ENCODE measurements at regions not wholly inside any gene's neighbourhood (a gene's known extent, or its start where the extent isn't known, plus 50 kb on each side); places are given as distances from the start of the nearest gene placed in this dataset.
"Not testable (repeated sequence)": the region's sequence is repeated elsewhere in the genome, so short reads cannot be mapped to it uniquely, and the experiment has no call there.

DNA sequence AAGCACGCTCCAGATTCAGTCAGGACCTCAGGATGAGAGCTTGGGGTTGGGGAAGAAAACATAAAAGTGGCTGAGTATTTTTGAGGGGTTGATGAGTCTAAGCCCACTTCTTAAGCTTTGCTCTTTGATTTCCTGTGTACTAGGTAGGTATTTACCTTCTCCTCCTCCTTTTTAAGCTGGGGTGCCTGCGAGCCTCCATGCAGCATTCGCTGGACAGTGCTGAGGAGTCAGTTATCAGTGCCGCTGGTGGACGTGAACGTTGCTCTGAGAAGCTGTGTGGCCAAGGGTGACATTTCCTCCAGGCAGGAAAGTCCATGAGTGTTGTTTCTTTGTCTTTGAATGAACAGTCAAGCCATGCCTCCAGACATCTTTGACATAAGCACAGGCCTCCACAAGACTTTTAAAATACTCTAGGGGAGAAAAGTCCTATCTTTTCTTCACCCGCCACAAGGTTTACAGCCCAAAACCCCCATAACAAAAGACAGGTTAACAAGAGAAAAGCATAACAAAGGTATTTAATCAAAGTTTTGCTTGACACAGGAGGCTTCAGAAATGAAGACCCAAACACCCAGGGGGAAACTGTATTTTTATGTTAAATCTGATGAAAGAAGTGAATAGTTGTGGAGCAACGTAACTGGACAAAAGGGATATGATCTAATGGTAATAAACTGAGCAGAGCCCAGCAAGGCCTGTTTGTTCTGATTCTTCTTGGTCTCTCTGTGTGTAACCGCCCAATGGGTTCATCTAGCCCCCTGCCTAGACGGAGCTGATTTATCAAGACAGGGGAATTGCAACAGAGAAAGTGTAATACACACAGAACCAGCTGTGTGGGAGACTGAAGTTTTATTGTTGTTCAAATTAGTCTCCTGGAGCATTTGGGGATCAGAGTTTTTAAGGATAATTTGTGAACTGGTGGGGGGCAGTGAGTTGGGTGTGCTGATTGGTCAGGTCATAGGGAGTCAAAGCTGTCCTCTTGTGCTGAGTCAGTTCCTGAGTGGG, 217.9 kb downstream of the SPATA31A1 start:
- not testable (repeated sequence) for H3K4me1 Mint-ChIP-seq; H3K9me3 Mint-ChIP-seq; DNase-seq (ENCODE audit: low spot score in 2 of 2); H3K36me3 Mint-ChIP-seq (ENCODE audit: insufficient read depth); ATAC-seq (replicated peaks; ENCODE audit: extremely low read depth, poor library complexity, severe bottlenecking); H3K27me3 Mint-ChIP-seq; H3K27ac Mint-ChIP-seq (ENCODE audit: low read depth); H3K4me3 Mint-ChIP-seq

GRCh38 chr9:39579000-39579399, 223.5 kb downstream of the SPATA31A1 start:
- H3K27ac Mint-ChIP-seq (ENCODE audit: low read depth); DNase-seq (ENCODE audit: low spot score in 2 of 2); H3K27me3 Mint-ChIP-seq; H3K36me3 Mint-ChIP-seq (ENCODE audit: insufficient read depth); H3K4me3 Mint-ChIP-seq; H3K9me3 Mint-ChIP-seq; H3K4me1 Mint-ChIP-seq; ATAC-seq (replicated peaks; ENCODE audit: extremely low read depth, poor library complexity, severe bottlenecking): not testable (repeated sequence)

DNA sequence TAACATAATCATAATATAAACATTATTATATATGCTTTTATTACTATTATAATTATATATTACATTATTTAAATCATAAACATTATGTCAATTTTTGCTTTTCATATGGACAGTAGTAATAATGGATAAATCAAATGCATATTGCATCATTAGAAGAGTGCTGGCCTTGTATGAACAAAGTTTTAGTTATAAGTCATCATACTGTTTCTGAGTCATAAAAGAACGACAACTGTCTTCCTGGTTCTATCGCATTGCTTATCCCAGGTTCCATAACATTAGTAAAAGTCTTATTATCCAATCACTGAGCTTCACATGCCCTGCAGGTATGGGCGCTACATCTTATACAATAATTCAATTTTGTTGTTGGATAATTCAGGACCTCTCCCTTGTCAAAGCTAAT, 225.8 kb downstream of the SPATA31A1 start:
- not testable (repeated sequence) for H3K4me1 Mint-ChIP-seq; H3K36me3 Mint-ChIP-seq (ENCODE audit: insufficient read depth)

DNA sequence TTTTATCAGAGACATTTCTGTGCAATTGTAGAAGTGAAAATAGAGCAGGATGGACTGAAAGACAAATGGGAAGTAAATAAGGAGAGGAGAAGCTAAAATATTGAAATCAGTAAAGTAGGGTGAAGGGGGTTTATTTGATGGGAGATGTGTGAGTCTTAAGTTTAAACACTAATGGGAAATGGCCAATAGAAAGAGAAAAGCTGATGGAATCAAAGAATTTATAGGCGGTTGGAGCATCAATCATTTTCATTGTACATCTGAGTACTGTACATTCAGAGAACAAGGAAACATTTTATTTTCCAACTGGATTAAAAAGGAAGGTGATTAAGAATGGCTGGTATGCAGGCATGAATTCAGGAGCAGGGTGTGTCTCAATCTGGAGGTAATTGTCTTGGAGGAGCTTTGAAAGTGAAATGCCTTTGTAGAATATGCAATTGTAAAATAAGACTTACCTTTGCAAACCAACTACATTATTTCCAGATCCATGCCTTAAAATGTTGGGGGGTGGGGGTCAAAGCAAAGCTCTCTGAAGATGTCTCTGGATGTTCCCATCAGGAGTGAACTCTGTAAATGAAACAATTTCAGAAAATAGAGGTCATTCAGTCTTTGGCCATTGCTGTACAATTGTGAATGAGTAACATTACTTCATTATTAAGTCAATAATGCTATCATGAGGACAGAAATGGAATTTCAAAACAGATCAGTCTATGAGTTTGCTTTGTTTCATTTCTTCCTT, 227.4 kb downstream of the SPATA31A1 start:
- ATAC-seq (replicated peaks; ENCODE audit: extremely low read depth, poor library complexity, severe bottlenecking); H3K9me3 Mint-ChIP-seq; H3K4me3 Mint-ChIP-seq; H3K4me1 Mint-ChIP-seq; H3K27me3 Mint-ChIP-seq; H3K27ac Mint-ChIP-seq (ENCODE audit: low read depth); DNase-seq (ENCODE audit: low spot score in 2 of 2); H3K36me3 Mint-ChIP-seq (ENCODE audit: insufficient read depth): not testable (repeated sequence)

More for the DNA sequence above, 225.8 kb downstream of the SPATA31A1 start:
- not testable (repeated sequence) for DNase-seq (ENCODE audit: low spot score in 2 of 2); H3K9me3 Mint-ChIP-seq; H3K4me3 Mint-ChIP-seq; H3K27ac Mint-ChIP-seq (ENCODE audit: low read depth); H3K27me3 Mint-ChIP-seq; ATAC-seq (replicated peaks; ENCODE audit: extremely low read depth, poor library complexity, severe bottlenecking)

DNA sequence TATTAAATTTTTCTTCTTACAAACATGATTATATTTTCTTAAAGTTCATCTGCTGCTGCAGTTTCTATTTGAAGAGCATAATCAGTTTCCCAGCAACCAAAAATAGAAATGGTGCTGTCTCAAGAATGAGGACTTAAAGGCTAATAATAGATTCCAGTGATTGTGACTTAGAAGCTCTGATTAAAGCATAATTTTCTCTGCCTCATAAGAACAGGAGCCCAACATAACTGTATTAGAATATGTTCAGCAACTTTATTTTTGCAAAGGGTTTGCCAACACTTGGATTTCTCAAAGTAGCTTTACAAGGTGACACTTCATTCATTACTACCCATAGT, 227.9 kb downstream of the SPATA31A1 start:
- H3K4me3 Mint-ChIP-seq; H3K27me3 Mint-ChIP-seq; ATAC-seq (replicated peaks; ENCODE audit: extremely low read depth, poor library complexity, severe bottlenecking); H3K4me1 Mint-ChIP-seq; DNase-seq (ENCODE audit: low spot score in 2 of 2); H3K36me3 Mint-ChIP-seq (ENCODE audit: insufficient read depth); H3K27ac Mint-ChIP-seq (ENCODE audit: low read depth); H3K9me3 Mint-ChIP-seq: not testable (repeated sequence)

DNA sequence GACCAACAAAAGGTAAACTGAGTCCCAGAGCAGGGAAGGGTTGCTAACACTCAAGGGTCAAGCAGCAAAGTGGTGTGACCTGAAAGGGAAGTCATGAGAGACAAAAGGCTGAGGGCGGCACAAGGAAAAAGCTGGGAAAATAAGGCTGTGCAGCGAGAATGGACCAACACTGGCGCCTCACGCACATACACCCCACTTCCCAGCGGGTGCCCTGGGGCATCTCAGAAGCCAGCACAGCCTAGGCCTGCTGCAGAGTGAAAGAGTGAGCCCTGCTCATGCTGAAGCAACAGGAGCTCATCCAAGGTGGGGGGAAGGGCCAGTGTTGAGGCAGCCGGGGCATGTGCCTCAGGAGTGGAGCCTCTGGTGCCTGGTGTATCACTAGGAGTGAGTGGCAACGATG, 229.8 kb downstream of the SPATA31A1 start:
- H3K27ac Mint-ChIP-seq (ENCODE audit: low read depth); H3K4me1 Mint-ChIP-seq; H3K4me3 Mint-ChIP-seq; DNase-seq (ENCODE audit: low spot score in 2 of 2); H3K36me3 Mint-ChIP-seq (ENCODE audit: insufficient read depth); ATAC-seq (replicated peaks; ENCODE audit: extremely low read depth, poor library complexity, severe bottlenecking); H3K27me3 Mint-ChIP-seq; H3K9me3 Mint-ChIP-seq: not testable (repeated sequence)

- Mint-ChIP-seq H3K4me1 (no peaks in the 10 kb centered on the region), H3K9me3 (no peaks in the 10 kb centered on the region), H3K4me3 (no peak overlapping the region), H3K36me3 (ENCODE audit: insufficient read depth) (no peaks in the 10 kb centered on the region), H3K27me3 (no peaks in the 10 kb centered on the region), H3K27ac (ENCODE audit: low read depth) (no peak overlapping the region)
- DNase-seq (ENCODE audit: low spot score in 2 of 2): no peak
- ATAC-seq (replicated peaks; ENCODE audit: extremely low read depth, poor library complexity, severe bottlenecking): no peak
Measured at GRCh38 chr9:39587844-39588499, 232.5 kb downstream of the SPATA31A1 start.

DNA sequence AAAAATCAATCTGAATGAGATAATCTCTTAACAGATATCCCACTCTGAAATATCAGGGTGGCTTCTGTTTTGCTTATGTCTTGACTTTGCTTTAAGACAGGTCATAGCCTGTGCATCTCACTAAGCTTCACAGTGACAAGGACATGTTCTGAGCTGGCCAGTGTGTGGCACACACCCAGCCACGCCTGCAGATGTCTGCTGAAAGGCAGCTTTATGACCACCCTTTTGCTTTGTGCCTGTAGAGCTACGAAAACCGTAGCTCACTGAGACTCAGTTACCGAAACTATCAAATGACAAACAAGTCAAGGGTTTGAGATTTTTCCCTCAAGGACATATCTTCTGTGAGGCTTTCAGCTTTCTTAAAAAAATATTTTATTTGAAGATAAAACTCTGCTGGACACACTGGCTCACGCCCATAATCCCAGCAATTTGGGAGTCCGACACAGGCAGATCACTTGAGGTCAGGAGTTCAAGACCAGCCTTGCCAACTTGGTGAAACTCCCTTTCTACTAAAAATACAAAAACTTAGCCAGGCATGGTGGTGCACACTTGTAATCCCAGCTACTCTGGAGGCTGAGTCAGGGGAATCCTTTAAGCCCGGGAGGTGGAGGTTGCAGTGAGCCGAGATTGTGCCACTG, 233.2 kb downstream of the SPATA31A1 start:
- no peak for DNase-seq (ENCODE audit: low spot score in 2 of 2)
- no peak for ATAC-seq (replicated peaks; ENCODE audit: extremely low read depth, poor library complexity, severe bottlenecking)
- H3K4me3 Mint-ChIP-seq: no peak overlapping the region
- no peaks in the 10 kb centered on the region for H3K27me3 Mint-ChIP-seq
- H3K9me3 Mint-ChIP-seq: no peaks in the 10 kb centered on the region
- no peaks in the 10 kb centered on the region for H3K36me3 Mint-ChIP-seq (ENCODE audit: insufficient read depth)
- H3K4me1 Mint-ChIP-seq: no peaks in the 10 kb centered on the region
- no peak overlapping the region for H3K27ac Mint-ChIP-seq (ENCODE audit: low read depth)

DNA sequence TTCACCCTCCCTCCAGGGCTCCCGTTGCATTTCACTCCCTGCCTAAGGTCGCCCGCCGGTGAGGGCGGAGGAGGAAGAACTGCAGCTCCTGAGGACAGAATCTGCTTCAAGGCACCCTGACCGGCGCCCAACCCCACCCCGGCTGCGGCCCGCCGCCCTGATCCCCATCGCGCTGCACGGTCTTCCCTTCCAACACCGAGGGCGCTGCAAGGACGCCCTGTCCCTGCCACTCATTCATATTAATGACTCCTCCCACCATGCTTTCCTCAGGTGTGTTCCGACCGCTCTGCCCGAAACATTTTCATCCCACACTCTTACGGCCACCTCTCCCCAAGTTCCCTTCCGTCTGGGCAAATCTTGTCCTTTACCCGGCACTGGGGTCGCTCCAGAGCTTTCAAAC, 248.6 kb downstream of the SPATA31A1 start:
- H3K9me3 Mint-ChIP-seq; ATAC-seq (replicated peaks; ENCODE audit: extremely low read depth, poor library complexity, severe bottlenecking); H3K27me3 Mint-ChIP-seq; H3K4me3 Mint-ChIP-seq; DNase-seq (ENCODE audit: low spot score in 2 of 2); H3K27ac Mint-ChIP-seq (ENCODE audit: low read depth); H3K4me1 Mint-ChIP-seq; H3K36me3 Mint-ChIP-seq (ENCODE audit: insufficient read depth): not testable (repeated sequence)

DNA sequence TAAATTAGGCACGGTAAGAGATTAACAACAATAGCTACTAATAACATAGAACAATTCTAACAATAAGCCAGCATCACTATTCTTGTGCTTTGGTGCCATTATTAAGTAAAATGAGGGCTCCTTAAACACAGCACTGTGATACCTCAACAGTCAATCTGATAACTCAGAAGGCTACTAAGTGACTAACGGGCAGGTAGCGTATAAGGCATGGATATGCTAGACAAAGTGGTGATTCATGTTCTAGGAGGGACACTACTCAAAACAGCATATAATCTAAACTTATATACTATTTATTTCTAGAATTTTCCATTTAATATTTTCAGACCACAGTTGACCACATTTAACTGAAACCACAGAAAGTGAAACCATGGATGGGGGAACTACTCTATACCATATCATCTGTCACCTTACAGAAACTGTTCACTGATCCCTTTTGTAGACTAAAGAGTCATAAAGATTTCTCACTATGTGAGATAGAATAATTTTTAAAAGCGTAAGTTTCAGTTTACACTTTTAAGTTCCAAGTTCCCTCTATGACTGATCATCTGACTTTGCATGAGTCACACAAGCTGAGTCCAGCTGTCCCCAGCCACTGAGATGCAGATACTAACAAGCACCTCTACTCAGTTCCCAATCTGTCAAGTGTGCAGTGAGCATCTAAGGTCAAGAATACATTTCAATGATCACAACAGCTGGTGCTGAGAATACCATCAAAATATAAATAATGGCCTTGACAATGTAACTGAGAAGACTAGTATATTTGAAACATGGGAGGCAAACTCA, 256.2 kb downstream of the SPATA31A1 start:
- not testable (repeated sequence) for H3K27ac Mint-ChIP-seq (ENCODE audit: low read depth); ATAC-seq (replicated peaks; ENCODE audit: extremely low read depth, poor library complexity, severe bottlenecking); H3K4me3 Mint-ChIP-seq; H3K4me1 Mint-ChIP-seq; H3K9me3 Mint-ChIP-seq; DNase-seq (ENCODE audit: low spot score in 2 of 2); H3K27me3 Mint-ChIP-seq; H3K36me3 Mint-ChIP-seq (ENCODE audit: insufficient read depth)

GRCh38 chr9:39616480-39616879, 261.0 kb downstream of the SPATA31A1 start:
- H3K4me3 Mint-ChIP-seq; DNase-seq (ENCODE audit: low spot score in 2 of 2); H3K4me1 Mint-ChIP-seq; H3K27me3 Mint-ChIP-seq; H3K27ac Mint-ChIP-seq (ENCODE audit: low read depth); H3K36me3 Mint-ChIP-seq (ENCODE audit: insufficient read depth); ATAC-seq (replicated peaks; ENCODE audit: extremely low read depth, poor library complexity, severe bottlenecking); H3K9me3 Mint-ChIP-seq: not testable (repeated sequence)

- not testable (repeated sequence) for H3K9me3 Mint-ChIP-seq; ATAC-seq (replicated peaks; ENCODE audit: extremely low read depth, poor library complexity, severe bottlenecking); H3K27ac Mint-ChIP-seq (ENCODE audit: low read depth); H3K27me3 Mint-ChIP-seq; H3K4me3 Mint-ChIP-seq; H3K36me3 Mint-ChIP-seq (ENCODE audit: insufficient read depth); H3K4me1 Mint-ChIP-seq; DNase-seq (ENCODE audit: low spot score in 2 of 2)
Measured at GRCh38 chr9:39624048-39624447, 268.6 kb downstream of the SPATA31A1 start.
